ENCODE measurements at regions not wholly inside any gene's neighbourhood (a gene's known extent, or its start where the extent isn't known, plus 50 kb on each side); places are given as distances from the start of the nearest gene placed in this dataset.

GRCh38 chr15:91634179-91634578, 219.3 kb upstream of the SLCO3A1 start:
- TF ChIP-seq EZH2 (IDR thresholded peaks at IDR 0.05; ENCODE audit: insufficient read depth, poor library complexity, severe bottlenecking) = no peak
- TF ChIP-seq EZH2phosphoT487 (IDR thresholded peaks at IDR 0.05; ENCODE audit: insufficient read depth, low read depth) = no peak
